Upper lobe of left lung (tissue), 4 donors: ENCODE measurements at regions not wholly inside any gene's neighbourhood (a gene's known extent, or its start where the extent isn't known, plus 50 kb on each side); places are given as distances from the start of the nearest gene placed in this dataset.

Experiments
- CTCF ChIP-seq, 6 experiments: fragments of 450-650 bp in 4 of 6; fragments of 200-600 bp in 2 of 6; sonication (generic) in 2 of 6; IDR thresholded peaks; one replicate each; pipeline ENCODE4 v1.5.1; 2016 to 2019; ENCODE audit warnings: antibody characterized with exemption in 6 of 6
- POLR2A ChIP-seq, 4 donors: fragments of 450-650 bp; IDR thresholded peaks; one replicate each; pipeline ENCODE4 v1.5.1; 2016 to 2017; ENCODE audit warnings: antibody characterized with exemption in 4 of 4, mild to moderate bottlenecking in 2 of 4
- POLR2AphosphoS5 ChIP-seq, 2 donors: sonication (generic); formaldehyde crosslinking; IDR thresholded peaks; one replicate each; pipeline ENCODE4 v1.5.1; 2017; ENCODE audit warnings: antibody characterized with exemption in 2 of 2

GRCh38 chr17:72487731-72488494 is 367.1 kb downstream of the SOX9 start:
- TF ChIP-seq POLR2AphosphoS5 (IDR thresholded peaks at IDR 0.05) (no peak), CTCF (IDR thresholded peaks at IDR 0.05) (no peak), POLR2A (IDR thresholded peaks at IDR 0.05) (no peak)
